HG03039 (cell line): ENCODE measurements at regions not wholly inside any gene's neighbourhood (a gene's known extent, or its start where the extent isn't known, plus 50 kb on each side); places are given as distances from the start of the nearest gene placed in this dataset.

Source experiments
- ATAC-seq: cut with Tn5 transposase; IDR thresholded peaks from one replicate; pipeline ENCODE4 v1.9.1; 2021; ENCODE audit warnings: mild to moderate bottlenecking, moderate library complexity; ENCODE audit not compliant: unreplicated experiment

- ATAC-seq = no peak
These were observed 1716.5 kb upstream of the SLC10A2 start for GRCh38 chr13:104782741-104783140.

DNA sequence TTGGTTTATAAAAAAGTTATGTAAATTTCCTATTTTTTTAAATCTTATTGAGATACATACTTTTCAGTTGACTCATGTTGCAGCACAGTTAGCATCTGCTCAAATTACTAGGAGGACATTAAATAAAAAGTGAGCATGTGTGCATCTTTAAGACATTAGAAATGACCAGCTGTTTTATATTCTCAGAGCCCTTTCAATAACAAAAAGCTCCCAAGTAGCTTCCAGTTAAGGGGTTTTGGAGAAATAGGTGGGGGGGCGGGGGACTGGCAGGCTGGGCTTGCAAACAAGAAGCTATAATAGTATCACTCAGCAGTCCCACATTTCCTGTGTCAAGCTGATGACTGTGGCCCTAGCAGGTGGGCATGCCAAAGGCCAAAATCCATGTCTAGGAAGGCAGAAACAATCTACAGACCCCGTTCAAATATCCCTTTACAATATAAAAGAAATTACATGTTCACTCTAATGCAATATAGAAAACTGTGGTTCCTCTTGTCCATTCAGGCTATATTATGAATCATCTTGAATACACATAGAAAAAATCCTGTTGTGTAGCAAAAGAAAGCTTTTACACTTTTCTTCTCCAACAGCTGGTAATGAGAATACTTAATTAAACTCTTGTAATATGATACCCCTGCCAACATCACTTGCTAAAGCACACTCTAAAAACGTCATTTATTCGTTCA lies 1713.2 kb upstream of the SLC10A2 start:
- ATAC-seq = no peak

GRCh38 chr13:104773775-104774174 lies 1707.6 kb upstream of the SLC10A2 start:
- peak; percentile 59 for ATAC-seq

DNA sequence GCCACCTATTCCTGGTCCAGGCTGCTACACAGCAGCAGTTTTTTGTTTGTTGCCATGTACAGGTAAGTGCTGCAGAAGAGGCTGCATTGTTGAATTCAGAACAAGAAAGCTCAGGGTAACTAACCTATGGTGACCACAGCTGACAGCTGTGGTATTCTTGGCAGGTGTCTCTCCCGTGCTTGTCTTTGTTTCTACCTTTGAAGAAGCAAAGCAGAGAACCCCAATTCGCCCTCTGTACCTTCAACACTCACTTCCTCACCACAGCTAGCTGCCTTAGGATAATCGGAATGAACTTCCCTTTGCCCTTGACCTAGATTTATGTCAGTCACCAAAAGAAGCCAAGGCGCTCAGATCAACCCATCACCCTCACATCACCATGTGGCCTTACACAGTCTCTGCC lies 1703.3 kb upstream of the SLC10A2 start:
- no peak for ATAC-seq

DNA sequence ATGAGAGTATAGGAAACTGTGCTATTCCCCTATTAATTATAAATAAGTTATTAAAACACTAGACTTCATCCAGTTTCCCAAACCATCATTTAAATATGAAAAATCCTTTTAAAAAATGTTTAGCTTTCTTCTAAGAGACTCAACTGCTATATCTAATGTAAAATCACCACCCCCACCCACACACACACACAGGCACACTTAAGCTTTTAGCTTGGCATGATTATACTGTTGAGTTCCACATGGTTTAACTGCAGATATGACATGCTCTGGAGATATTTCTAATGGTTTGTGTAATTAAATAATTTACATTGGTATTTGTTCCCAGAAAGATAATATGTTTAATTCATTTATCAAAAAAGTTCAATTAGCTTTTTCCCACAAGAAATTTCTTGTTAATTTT lies 1700.1 kb upstream of the SLC10A2 start:
- ATAC-seq = no peak

DNA sequence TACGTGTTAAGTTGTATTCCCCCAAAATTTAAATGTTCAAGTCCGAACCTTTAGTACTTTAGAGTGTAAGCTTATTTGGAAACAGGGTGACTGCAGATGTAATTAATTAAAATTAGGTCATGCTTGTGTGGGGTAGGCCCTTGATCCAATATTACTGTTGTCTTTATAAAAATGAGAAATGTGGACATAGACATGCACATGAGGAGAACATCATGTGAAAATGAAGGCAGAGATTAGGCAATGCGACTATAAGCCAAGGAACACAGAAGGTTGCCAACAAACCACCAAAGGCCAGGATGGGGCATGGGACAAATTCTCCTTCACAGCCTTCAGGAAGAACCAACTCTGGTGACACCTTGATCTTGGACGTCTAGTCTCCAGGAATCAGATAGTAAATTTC lies 1698.4 kb upstream of the SLC10A2 start:
- no peak for ATAC-seq

DNA sequence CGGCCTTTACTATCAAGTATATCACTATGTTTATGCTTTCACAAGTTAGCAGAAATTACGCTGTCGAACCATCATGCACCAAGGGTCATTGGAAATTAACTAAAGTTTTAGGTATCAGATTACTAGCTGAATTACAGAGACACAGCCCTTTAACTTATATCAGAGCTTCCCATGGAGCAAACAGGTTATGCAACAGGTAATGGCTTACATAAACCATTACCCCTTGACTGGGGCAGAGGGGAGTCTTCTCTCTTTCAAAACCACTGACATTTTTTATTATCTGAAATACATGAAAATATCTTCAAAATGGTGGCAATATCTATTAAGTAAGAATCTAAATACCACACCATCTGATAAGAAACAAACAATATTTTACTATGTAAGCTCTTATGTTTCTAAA lies 1692.9 kb upstream of the SLC10A2 start:
- ATAC-seq = no peak

DNA sequence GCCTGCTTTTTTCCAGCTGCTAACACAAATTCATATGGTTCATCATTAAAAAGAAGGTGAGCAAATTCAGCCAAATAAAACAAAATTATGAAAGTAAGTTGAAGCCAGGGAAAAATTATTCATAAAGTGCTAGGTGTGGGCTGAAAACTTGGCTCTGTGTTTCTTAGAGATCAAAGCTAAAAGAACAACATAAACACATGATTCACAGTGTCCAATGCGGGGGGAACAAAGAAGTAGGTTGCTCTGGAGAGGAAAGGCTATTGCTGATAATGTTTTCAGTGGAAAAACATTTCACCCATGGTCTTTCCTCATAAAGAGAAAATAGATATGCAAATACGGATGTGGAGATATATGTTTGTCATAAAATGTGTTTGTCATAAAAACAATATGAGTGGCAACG lies 1691.5 kb upstream of the SLC10A2 start:
- no peak for ATAC-seq

DNA sequence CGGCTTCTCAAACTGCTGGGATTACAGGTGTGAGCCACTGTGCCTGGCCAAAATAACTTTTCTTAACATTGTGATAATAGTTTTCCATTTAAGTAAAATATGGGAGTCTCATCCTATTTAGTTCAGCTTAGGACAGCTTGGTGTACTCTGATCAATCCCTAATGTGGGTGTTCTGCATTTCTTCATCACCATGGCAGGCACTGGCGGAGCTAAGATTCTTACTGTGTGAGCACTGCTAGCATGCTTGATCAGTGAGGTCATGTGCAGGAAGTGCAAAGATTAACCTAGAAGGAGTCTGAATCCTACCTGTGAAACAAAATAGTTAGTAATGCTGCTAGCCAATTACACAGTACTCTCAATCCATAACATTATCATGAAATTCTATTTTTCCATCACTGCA lies 1684.2 kb upstream of the SLC10A2 start:
- ATAC-seq = no peak

DNA sequence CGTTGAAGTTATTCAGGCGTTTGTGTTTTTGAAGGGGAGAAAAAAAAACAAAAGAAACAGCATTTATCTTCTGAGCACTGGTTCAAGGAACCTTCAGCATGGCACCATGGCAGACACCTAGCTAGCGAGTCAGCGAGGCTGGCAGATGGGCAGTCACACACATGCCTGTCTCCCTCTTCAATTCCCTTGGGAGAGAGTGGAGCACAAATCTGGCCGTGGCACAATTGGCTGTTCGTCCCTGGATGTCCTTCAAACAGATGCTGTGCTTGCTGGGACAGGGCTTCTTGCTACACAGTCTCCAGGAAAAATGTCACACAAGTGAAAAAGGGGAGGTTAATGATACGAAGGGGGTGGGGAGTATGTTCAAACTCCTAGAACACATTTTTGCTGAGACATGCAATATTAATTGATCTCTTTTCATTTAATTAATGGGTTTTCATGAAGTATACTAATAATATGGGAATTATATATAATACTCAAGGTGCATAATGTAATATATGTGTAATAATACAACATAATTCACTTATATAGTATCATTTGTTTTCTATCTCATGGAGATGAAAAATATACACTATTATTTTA lies 1674.5 kb upstream of the SLC10A2 start:
- ATAC-seq = no peak

GRCh38 chr13:104737713-104738112 lies 1671.5 kb upstream of the SLC10A2 start:
- ATAC-seq = no peak

DNA sequence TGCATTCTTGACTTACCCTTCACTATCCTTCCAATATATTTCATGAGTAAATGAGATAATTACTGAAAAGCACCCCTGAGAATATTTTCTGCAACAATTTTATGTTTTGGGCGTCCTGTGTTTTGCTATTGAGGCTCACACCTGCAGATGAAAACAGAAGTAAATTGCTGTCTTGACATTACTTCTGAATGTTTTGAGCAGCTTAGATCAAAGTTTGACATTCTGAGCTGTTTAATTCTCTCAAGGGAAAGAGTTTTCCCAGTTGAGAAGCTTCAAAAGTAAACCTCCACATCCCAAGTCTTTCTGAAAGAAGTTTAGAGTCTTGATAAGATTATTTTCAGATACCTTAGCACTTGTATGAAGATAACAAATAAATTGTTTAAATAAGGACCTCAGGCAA lies 1667.2 kb upstream of the SLC10A2 start:
- no peak for ATAC-seq

DNA sequence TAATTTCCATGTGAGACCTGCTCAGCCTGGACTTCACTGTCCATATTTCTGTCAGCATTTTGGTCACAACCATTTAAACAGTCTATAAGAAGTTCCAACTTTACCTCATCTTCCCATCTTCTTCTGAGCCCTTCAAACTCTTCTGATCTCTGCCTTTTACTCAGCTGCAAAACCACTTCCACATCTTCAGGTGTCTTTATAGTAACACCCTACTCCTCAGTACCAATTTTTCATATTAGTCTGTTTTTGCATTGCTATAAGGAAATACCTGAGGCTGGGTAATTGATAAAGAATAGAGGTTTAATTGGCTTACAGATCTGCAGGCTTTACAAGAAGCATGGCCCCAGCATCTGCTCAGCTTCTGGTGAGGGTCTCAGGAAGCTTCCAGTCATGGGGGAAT lies 1648.9 kb upstream of the SLC10A2 start:
- ATAC-seq = no peak

- ATAC-seq = no peak
These were observed 1639.0 kb upstream of the SLC10A2 start for GRCh38 chr13:104705031-104705750.

DNA sequence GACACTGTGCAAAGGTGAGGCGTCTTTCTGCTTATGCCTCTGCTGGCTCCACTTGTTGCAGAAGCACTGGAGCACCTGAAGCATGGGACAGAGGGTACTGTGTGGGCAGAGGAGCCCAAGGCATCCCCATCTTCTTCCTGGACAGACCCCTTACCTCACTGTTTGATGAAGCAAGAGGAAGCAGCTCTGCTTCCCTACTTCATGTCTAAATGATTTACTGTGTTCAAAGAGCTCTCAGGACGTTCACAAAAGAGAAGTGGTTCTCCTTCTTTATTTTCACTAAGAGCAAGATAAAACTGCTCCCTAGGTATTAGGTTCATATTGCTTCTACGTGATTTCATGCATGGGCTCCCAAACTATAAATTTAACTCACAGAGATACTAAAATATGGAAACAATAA lies 1635.4 kb upstream of the SLC10A2 start:
- ATAC-seq = no peak

DNA sequence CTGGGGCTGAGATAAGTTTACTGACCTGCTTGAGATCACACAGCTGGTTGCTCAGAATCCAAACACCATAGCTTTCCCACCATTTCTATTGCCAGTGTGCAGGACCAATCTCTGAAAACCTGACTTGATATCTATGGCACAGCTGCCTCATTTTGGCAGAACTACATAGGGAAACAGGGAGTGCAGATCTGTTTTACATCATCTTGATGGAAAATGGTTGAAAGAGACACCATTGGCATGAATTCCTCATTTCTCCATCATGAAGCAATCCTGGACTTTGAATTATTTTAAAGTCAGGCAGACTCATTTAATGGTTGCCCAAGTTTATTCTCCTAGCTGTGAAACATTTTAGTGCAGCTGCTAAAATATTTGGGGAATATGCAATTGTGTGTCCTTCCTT lies 1628.2 kb upstream of the SLC10A2 start:
- no peak for ATAC-seq

DNA sequence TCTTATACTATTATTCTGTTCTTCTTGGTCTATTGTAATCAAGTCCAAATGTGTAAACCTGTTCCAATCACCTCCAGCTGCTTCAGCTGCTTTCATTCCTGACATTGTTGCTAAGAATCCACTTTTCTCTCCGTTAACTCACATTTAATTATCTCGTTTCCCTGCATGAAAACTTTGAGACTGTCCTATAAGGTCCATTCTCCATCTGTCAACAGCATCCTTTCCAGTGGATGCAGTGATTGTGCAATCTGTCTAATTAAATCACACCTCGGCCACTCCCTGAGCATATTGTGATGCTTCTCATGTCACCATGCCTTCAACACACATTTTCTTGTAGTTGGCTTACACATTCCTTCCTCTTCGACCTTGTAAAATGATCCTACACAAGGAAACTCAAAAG lies 1626.9 kb upstream of the SLC10A2 start:
- no peak for ATAC-seq

GRCh38 chr13:104691767-104692467 lies 1625.7 kb upstream of the SLC10A2 start:
- no peak for ATAC-seq

DNA sequence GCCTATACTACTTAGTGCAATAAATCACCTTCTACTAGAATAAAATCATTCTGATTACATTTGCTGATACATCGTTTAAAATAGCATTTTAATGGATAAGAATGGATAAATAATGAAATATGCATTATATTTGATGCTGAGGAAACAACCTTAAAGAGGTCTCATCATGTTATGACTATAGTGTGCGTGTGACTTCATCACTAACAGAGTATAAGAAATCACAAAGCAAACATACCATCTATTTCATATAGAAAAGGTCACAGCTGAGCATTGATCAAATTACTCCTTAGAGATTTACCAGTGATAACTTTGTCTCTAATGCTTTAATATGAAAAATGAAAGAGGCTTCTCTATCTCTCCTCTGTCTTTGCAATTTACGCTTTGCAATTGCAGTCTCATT lies 1620.3 kb upstream of the SLC10A2 start:
- ATAC-seq = no peak

- no peak for ATAC-seq
These were observed 1617.6 kb upstream of the SLC10A2 start for GRCh38 chr13:104683789-104684188.

DNA sequence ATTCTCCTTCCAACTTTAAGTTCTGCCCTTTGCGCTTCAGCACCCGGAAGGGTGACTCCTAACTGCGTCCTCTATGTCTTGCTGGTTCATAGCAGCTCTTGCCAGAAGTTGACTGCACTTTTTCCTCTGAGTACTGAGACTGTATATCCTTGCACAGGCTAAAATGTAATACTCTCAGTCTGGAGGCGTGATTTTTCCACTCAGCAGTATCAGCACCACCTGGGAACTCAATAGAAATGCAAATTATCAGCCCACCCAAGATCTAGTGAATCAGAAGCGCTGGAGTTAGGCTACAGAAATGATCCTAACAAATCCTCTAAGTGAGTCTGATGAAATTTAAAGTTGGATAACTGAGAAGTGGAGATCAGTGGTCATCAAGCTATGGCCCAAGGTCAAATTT lies 1611.9 kb upstream of the SLC10A2 start:
- no peak for ATAC-seq

DNA sequence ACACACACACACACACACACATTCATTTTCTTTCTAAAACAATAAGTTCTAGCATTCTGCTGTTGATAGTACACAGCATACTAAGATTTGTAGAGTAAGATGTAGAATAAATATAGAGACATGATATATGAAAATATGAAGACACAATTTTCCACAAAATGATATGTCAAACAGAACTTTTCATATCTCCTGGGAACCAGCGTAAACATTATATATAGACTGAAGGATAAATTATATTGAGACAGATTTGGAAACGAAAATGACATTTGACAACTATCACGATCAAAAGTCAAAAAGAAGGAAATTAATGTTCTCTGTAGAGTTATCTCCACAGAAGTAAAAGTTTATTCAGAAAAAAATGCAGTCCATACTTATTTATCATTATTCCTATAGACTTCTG lies 1605.7 kb upstream of the SLC10A2 start:
- ATAC-seq = no peak
